ENCODE measurements at regions not wholly inside any gene's neighbourhood (a gene's known extent, or its start where the extent isn't known, plus 50 kb on each side); places are given as distances from the start of the nearest gene placed in this dataset.

DNA sequence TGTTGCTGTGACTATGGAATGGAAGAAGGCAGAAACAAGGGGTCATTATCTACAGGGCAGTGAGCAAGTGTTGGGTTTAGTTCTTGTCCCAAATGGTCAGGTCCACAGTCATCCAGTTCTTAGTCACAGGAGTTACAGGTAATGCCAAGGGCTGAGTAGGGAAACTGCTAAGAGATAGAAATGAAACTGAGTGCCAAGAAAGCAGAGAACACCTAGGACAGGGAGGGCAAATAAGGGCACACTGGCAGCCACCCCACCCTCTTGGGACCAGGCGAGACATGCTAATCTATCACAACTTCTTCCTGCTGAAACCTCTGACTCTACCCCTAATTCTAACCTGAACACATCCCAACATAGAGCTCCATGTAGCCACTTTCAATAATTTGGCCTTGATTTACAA lies 103.2 kb downstream of the KLF4 start:
- peaks cover 13% of the 10 kb centered on the region for H3K36me3 Mint-ChIP-seq (ENCODE audit: unreplicated experiment)
- no peak for DNase-seq

More for the DNA sequence above, 103.2 kb downstream of the KLF4 start:
- TF ChIP-seq, protein P1, sequence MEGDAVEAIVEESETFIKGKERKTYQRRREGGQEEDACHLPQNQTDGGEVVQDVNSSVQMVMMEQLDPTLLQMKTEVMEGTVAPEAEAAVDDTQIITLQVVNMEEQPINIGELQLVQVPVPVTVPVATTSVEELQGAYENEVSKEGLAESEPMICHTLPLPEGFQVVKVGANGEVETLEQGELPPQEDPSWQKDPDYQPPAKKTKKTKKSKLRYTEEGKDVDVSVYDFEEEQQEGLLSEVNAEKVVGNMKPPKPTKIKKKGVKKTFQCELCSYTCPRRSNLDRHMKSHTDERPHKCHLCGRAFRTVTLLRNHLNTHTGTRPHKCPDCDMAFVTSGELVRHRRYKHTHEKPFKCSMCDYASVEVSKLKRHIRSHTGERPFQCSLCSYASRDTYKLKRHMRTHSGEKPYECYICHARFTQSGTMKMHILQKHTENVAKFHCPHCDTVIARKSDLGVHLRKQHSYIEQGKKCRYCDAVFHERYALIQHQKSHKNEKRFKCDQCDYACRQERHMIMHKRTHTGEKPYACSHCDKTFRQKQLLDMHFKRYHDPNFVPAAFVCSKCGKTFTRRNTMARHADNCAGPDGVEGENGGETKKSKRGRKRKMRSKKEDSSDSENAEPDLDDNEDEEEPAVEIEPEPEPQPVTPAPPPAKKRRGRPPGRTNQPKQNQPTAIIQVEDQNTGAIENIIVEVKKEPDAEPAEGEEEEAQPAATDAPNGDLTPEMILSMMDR (IDR thresholded peaks at IDR 0.05; ENCODE audit: partially characterized antibody, unreplicated experiment) = no peak
- Mint-ChIP-seq H3K27ac (ENCODE audit: unreplicated experiment) (no peak overlapping the region), H3K9me3 (ENCODE audit: unreplicated experiment) (peaks cover 2% of the 10 kb centered on the region), H3K4me1 (ENCODE audit: low read depth, unreplicated experiment) (peaks cover 2% of the 10 kb centered on the region), H3K27me3 (ENCODE audit: unreplicated experiment) (peaks cover 3% of the 10 kb centered on the region), H3K4me3 (ENCODE audit: unreplicated experiment) (no peak overlapping the region)

All from glutamatergic neuron (in vitro differentiated cells).